Neural crest cell (in vitro differentiated cells): ENCODE measurements at regions not wholly inside any gene's neighbourhood (a gene's known extent, or its start where the extent isn't known, plus 50 kb on each side); places are given as distances from the start of the nearest gene placed in this dataset.
"Not testable (repeated sequence)": the region's sequence is repeated elsewhere in the genome, so short reads cannot be mapped to it uniquely, and the experiment has no call there.

Experiments used
- DNase-seq: peaks from one replicate; pipeline ENCODE4 v3.0.0; 2021; ENCODE audit warnings: low read depth, mixed read lengths, low spot score
- H3K27ac Mint-ChIP-seq: one replicate; pipeline ENCODE4 v1.8.0; 2021; ENCODE audit warnings: mild to moderate bottlenecking, mixed read lengths; ENCODE audit not compliant: unreplicated experiment
- H3K27me3 Mint-ChIP-seq: 2 replicates; pipeline ENCODE4 v1.8.0; 2021; ENCODE audit warnings: low read depth, mild to moderate bottlenecking, mixed read lengths
- H3K36me3 Mint-ChIP-seq: 2 replicates; pipeline ENCODE4 v1.8.0; 2021; ENCODE audit warnings: low read depth, mild to moderate bottlenecking, mixed read lengths
- H3K4me1 Mint-ChIP-seq: 2 replicates; pipeline ENCODE4 v1.8.0; 2021; ENCODE audit warnings: mixed read lengths
- H3K4me3 Mint-ChIP-seq: one replicate; pipeline ENCODE4 v1.8.0; 2021; ENCODE audit warnings: mild to moderate bottlenecking, mixed read lengths
- H3K9me3 Mint-ChIP-seq: 2 replicates; pipeline ENCODE4 v1.8.0; 2021; ENCODE audit warnings: mixed read lengths
- CTCF ChIP-seq: fragments of 200-600 bp; sonication (generic); conservative IDR thresholded peaks from 2 replicates; pipeline ENCODE4 v1.5.0; 2021; ENCODE audit warnings: antibody characterized with exemption, mild to moderate bottlenecking

- Mint-ChIP-seq H3K36me3 (no peaks in the 10 kb centered on the region), H3K27me3 (no peaks in the 10 kb centered on the region), H3K9me3 (no peaks in the 10 kb centered on the region), H3K4me1 (no peaks in the 10 kb centered on the region), H3K27ac (no peak overlapping the region), H3K4me3 (no peak overlapping the region)
- DNase-seq: no peak
- no peak for TF ChIP-seq CTCF
Observed at GRCh38 chr21:14013056-14013603, 197.6 kb downstream of the LIPI start.

GRCh38 chr21:14012409-14012808 is 198.3 kb downstream of the LIPI start:
- Mint-ChIP-seq H3K36me3 (no peaks in the 10 kb centered on the region), H3K4me1 (no peaks in the 10 kb centered on the region), H3K9me3 (no peaks in the 10 kb centered on the region), H3K27me3 (no peaks in the 10 kb centered on the region), H3K4me3 (no peak overlapping the region), H3K27ac (no peak overlapping the region)
- no peak for TF ChIP-seq CTCF
- no peak for DNase-seq

GRCh38 chr21:14011751-14012150 is 199.0 kb downstream of the LIPI start:
- DNase-seq, H3K4me1 Mint-ChIP-seq, H3K27me3 Mint-ChIP-seq, H3K27ac Mint-ChIP-seq, H3K36me3 Mint-ChIP-seq, H3K4me3 Mint-ChIP-seq, H3K9me3 Mint-ChIP-seq: not testable (repeated sequence)

GRCh38 chr21:14011149-14011548 is 199.6 kb downstream of the LIPI start:
- H3K9me3 Mint-ChIP-seq, H3K27me3 Mint-ChIP-seq, H3K36me3 Mint-ChIP-seq, H3K27ac Mint-ChIP-seq, H3K4me1 Mint-ChIP-seq, DNase-seq, H3K4me3 Mint-ChIP-seq: not testable (repeated sequence)

GRCh38 chr21:14010729-14011128 is 200.0 kb downstream of the LIPI start:
- Mint-ChIP-seq H3K9me3 (no peaks in the 10 kb centered on the region), H3K36me3 (no peaks in the 10 kb centered on the region), H3K27ac (no peak overlapping the region), H3K4me1 (no peaks in the 10 kb centered on the region), H3K4me3 (no peak overlapping the region), H3K27me3 (no peaks in the 10 kb centered on the region)
- DNase-seq: no peak
- TF ChIP-seq CTCF: no peak

- not testable (repeated sequence) for H3K27me3 Mint-ChIP-seq, H3K36me3 Mint-ChIP-seq, H3K4me3 Mint-ChIP-seq, DNase-seq, H3K9me3 Mint-ChIP-seq, H3K4me1 Mint-ChIP-seq, H3K27ac Mint-ChIP-seq
Observed at GRCh38 chr21:14009990-14010389, 200.8 kb downstream of the LIPI start.

- H3K4me3 Mint-ChIP-seq, H3K27me3 Mint-ChIP-seq, H3K27ac Mint-ChIP-seq, DNase-seq, H3K9me3 Mint-ChIP-seq, H3K36me3 Mint-ChIP-seq, H3K4me1 Mint-ChIP-seq: not testable (repeated sequence)
Observed at GRCh38 chr21:14009238-14009981, 201.3 kb downstream of the LIPI start.

- not testable (repeated sequence) for H3K9me3 Mint-ChIP-seq, H3K4me3 Mint-ChIP-seq, H3K36me3 Mint-ChIP-seq, DNase-seq, H3K27ac Mint-ChIP-seq, H3K27me3 Mint-ChIP-seq, H3K4me1 Mint-ChIP-seq
Observed at GRCh38 chr21:14008436-14008835, 202.3 kb downstream of the LIPI start.

GRCh38 chr21:14008006-14008405 is 202.7 kb downstream of the LIPI start:
- DNase-seq, H3K4me3 Mint-ChIP-seq, H3K9me3 Mint-ChIP-seq, H3K27ac Mint-ChIP-seq, H3K36me3 Mint-ChIP-seq, H3K4me1 Mint-ChIP-seq, H3K27me3 Mint-ChIP-seq: not testable (repeated sequence)

GRCh38 chr21:14006144-14006543 is 204.6 kb downstream of the LIPI start:
- not testable (repeated sequence) for H3K4me1 Mint-ChIP-seq, H3K9me3 Mint-ChIP-seq, DNase-seq, H3K27ac Mint-ChIP-seq, H3K27me3 Mint-ChIP-seq, H3K4me3 Mint-ChIP-seq, H3K36me3 Mint-ChIP-seq
